IMR-90 (cell line): ENCODE measurements at regions not wholly inside any gene's neighbourhood (a gene's known extent, or its start where the extent isn't known, plus 50 kb on each side); places are given as distances from the start of the nearest gene placed in this dataset.

ENCODE experiments used
- ATAC-seq: fragments of 200-7000 bp; cut with Tn5 transposase; 2 replicates; pipeline ENCODE4 v1.9.1; 2020; ENCODE audit warnings: low read depth, mild to moderate bottlenecking, moderate library complexity
- BruUV-seq: library from RNA; stranded (reverse); fragments of 400-500 nt; replicated peaks from 2 replicates; lab custom pipeline; 2021; lab: Mats Ljungman, UMichigan
- CTCF ChIA-PET: fragments of 300-600 bp; formaldehyde crosslinking; extraction: SDS; loops from one replicate; lab custom pipeline; 2021; ENCODE audit warnings: antibody characterized with exemption; lab: Yijun Ruan, JAX
- POLR2A ChIA-PET: fragments of 300-600 bp; sonication (Branson Sonifier 250); formaldehyde crosslinking; loops from one replicate; lab custom pipeline; 2022; ENCODE audit warnings: antibody characterized with exemption; ENCODE audit not compliant: unreplicated experiment; lab: Charles Lee
- DNase-seq: peaks from one replicate; pipeline ENCODE4 v3.0.0; 2013
- H2AFZ ChIP-seq: replicated peaks from 2 replicates; pipeline ENCODE3; 2013; ENCODE audit warnings: low read length, mild to moderate bottlenecking; ENCODE audit not compliant: poor library complexity
- H2AK5ac ChIP-seq: 2 replicates; pipeline ENCODE4 v1.6.1; 2013; ENCODE audit warnings: low read depth, low read length, inconsistent platforms
- H2AK9ac ChIP-seq: replicated peaks from 2 replicates; pipeline ENCODE3; 2013; ENCODE audit warnings: mild to moderate bottlenecking, low read depth, low read length, moderate library complexity; ENCODE audit not compliant: poor library complexity
- H2BK120ac ChIP-seq: 2 replicates; pipeline ENCODE4 v1.6.1; 2013; ENCODE audit warnings: low read depth, low read length, inconsistent platforms
- H2BK15ac ChIP-seq: 3 replicates; pipeline ENCODE4 v1.6.1; 2013; ENCODE audit warnings: low read depth, low read length, inconsistent platforms
- H2BK20ac ChIP-seq: 2 replicates; pipeline ENCODE4 v1.6.1; 2013; ENCODE audit warnings: low read depth, mild to moderate bottlenecking, inconsistent platforms, low read length, moderate library complexity
- H2BK5ac ChIP-seq: 2 replicates; pipeline ENCODE4 v1.6.1; 2013; ENCODE audit warnings: mild to moderate bottlenecking, low read depth, low read length, inconsistent platforms; ENCODE audit not compliant: poor library complexity, severe bottlenecking
- H3K14ac ChIP-seq: replicated peaks from 2 replicates; pipeline ENCODE4 v1.6.1; 2013; ENCODE audit warnings: low read depth, low read length, inconsistent platforms
- H3K18ac ChIP-seq: 2 replicates; pipeline ENCODE4 v1.6.1; 2013; ENCODE audit warnings: low read depth, low read length, control low read depth
- H3K23ac ChIP-seq: 2 replicates; pipeline ENCODE4 v1.6.1; 2013; ENCODE audit warnings: low read depth, low read length, inconsistent platforms
- H3K27ac ChIP-seq: 2 replicates; pipeline ENCODE4 v1.5.1; 2013; ENCODE audit warnings: mild to moderate bottlenecking, control low read depth, low read length; ENCODE audit not compliant: insufficient read depth
- H3K27me3 ChIP-seq: 2 replicates; pipeline ENCODE4 v1.6.1; 2013; ENCODE audit warnings: low read length; ENCODE audit not compliant: control insufficient read depth, insufficient read depth
- H3K36me3 ChIP-seq: 2 replicates; pipeline ENCODE4 v1.6.1; 2013; ENCODE audit warnings: low read length, mixed read lengths; ENCODE audit not compliant: control insufficient read depth, insufficient read depth
- H3K4ac ChIP-seq: 2 replicates; pipeline ENCODE4 v1.6.1; 2013; ENCODE audit warnings: low read depth, low read length, inconsistent platforms
- H3K4me1 ChIP-seq: 2 replicates; pipeline ENCODE4 v1.6.1; 2013; ENCODE audit warnings: low read length, mixed read lengths; ENCODE audit not compliant: control insufficient read depth, insufficient read depth
- H3K4me2 ChIP-seq: 2 replicates; pipeline ENCODE4 v1.6.1; 2013; ENCODE audit warnings: low read depth, mild to moderate bottlenecking, control low read depth, low read length, moderate library complexity
- H3K4me3 ChIP-seq: 2 replicates; pipeline ENCODE4 v1.5.1; 2013; ENCODE audit warnings: low read depth, mild to moderate bottlenecking, control low read depth, low read length, moderate library complexity; ENCODE audit not compliant: insufficient read depth
- H3K56ac ChIP-seq: 2 replicates; pipeline ENCODE4 v1.6.1; 2013; ENCODE audit warnings: low read length, inconsistent platforms; ENCODE audit not compliant: insufficient read depth; ENCODE audit errors: extremely low read depth
- H3K79me1 ChIP-seq, 2 experiments: 2 replicates each; pipeline ENCODE4 v1.6.1; 2013; ENCODE audit warnings: low read length in 2 of 2, inconsistent platforms in 1 of 2, low read depth in 1 of 2
- H3K9ac ChIP-seq: 2 replicates; pipeline ENCODE4 v1.6.1; 2013; ENCODE audit warnings: low read depth, low read length, control low read depth
- H3K9me1 ChIP-seq: 2 replicates; pipeline ENCODE4 v1.6.1; 2013; ENCODE audit warnings: low read length, inconsistent platforms; ENCODE audit not compliant: insufficient read depth
- H3K9me3 ChIP-seq: 2 replicates; pipeline ENCODE4 v1.6.1; 2013; ENCODE audit warnings: low read length; ENCODE audit not compliant: control insufficient read depth, insufficient read depth
- H4K20me1 ChIP-seq: 2 replicates; pipeline ENCODE4 v1.6.1; 2013; ENCODE audit warnings: low read length, inconsistent platforms; ENCODE audit not compliant: insufficient read depth
- H4K5ac ChIP-seq: 2 replicates; pipeline ENCODE4 v1.6.1; 2013; ENCODE audit warnings: mild to moderate bottlenecking, low read depth, low read length, control low read depth
- H4K8ac ChIP-seq, 2 experiments: 2 replicates each; pipeline ENCODE4 v1.6.1; 2013; ENCODE audit warnings: low read depth in 2 of 2, low read length in 2 of 2, control low read depth in 1 of 2, inconsistent platforms in 1 of 2
- H4K91ac ChIP-seq: 2 replicates; pipeline ENCODE4 v1.6.1; 2013; ENCODE audit warnings: low read depth, low read length, inconsistent platforms; ENCODE audit not compliant: insufficient read depth
- CEBPB ChIP-seq: IDR thresholded peaks from 2 replicates; pipeline ENCODE4 v1.6.1; 2012; ENCODE audit warnings: low read depth, low read length, improper control_type of control experiment
- MXI1 ChIP-seq: IDR thresholded peaks from 2 replicates; pipeline ENCODE4 v1.6.1; 2012; ENCODE audit warnings: low read depth, mild to moderate bottlenecking, low read length, moderate library complexity, borderline replicate concordance
- NFE2L2 ChIP-seq: fragments of 150-350 bp; IDR thresholded peaks from 2 replicates; pipeline ENCODE4 v1.6.1; 2016; ENCODE audit warnings: low read depth, mild to moderate bottlenecking, low read length
- POLR2A ChIP-seq: IDR thresholded peaks from 2 replicates; pipeline ENCODE4 v1.6.1; 2012; ENCODE audit warnings: mild to moderate bottlenecking, low read depth, low read length
- RAD21 ChIP-seq: IDR thresholded peaks from 2 replicates; pipeline ENCODE4 v1.6.1; 2012; ENCODE audit warnings: low read length, improper control_type of control experiment
- RFX5 ChIP-seq: IDR thresholded peaks from 2 replicates; pipeline ENCODE4 v1.8.0; 2012; ENCODE audit warnings: low read depth, mild to moderate bottlenecking, low read length, moderate library complexity
- WGBS, 2 experiments: methylation state at CpG; one replicate each; pipeline versions ENCODE4 v1.1.5 to v1.1.7; 2013; ENCODE audit warnings: missing lambda C conversion rate in 2 of 2; ENCODE audit not compliant: insufficient read length in 1 of 2; ENCODE audit errors: extremely low coverage in 2 of 2; 5-methylcytosine and 5-hydroxymethylcytosine counted together
- dilution Hi-C: fragments of 300-500 bp; cut with HindIII; formaldehyde crosslinking; loops from one replicate; pipeline ENCODE4 v1.14.3; 2018; ENCODE audit warnings: low sequenced_read_pairs; ENCODE audit not compliant: unreplicated experiment
- in situ Hi-C: fragments of 300-500 bp; cut with MboI; formaldehyde crosslinking; loops from 3 replicates; pipeline ENCODE4 v1.14.3; 2019; ENCODE audit warnings: low sequenced_read_pairs, inconsistent platforms, mixed read lengths
- intact Hi-C: fragments of 100-400 bp; cut with micrococcal nuclease; formaldehyde crosslinking; loops from 2 replicates; pipeline ENCODE4 v1.10.0; 2022
- TF ChIP-seq, protein P1 (sequence below): fragments of 150-350 bp; IDR thresholded peaks from 2 replicates; pipeline ENCODE4 v1.6.1; 2017; ENCODE audit warnings: mild to moderate bottlenecking, antibody characterized with exemption, low read length, low read depth
- TF ChIP-seq, protein P2 (sequence below): fragments of 150-350 bp; IDR thresholded peaks from 2 replicates; pipeline ENCODE4 v1.6.1; 2016; ENCODE audit warnings: low read depth, mild to moderate bottlenecking, low read length, moderate library complexity, borderline replicate concordance
- TF ChIP-seq, protein P3 (sequence below): conservative IDR thresholded peaks from 2 replicates; pipeline ENCODE4 v1.5.1; 2012; ENCODE audit warnings: mild to moderate bottlenecking, low read depth, low read length, improper control_type of control experiment

DNA sequence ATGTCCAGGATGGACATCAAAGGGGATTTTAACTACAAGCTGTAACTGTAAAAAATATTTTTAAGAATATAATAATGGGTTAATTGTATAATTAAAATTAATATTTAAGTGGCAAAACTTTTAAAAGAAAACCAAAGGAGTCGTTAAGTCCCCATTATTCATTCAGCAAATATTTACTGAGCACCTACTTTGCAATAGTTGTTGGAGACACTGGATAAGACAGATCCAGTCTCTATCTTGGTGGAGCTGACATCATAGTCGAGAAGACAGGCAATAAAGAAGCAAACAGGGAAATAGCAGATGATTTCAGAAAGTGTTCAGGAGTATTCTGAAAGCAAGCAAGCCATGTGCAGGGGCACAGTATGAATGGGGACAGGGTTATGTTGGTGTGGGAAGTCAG lies 137.0 kb downstream of the CEBPB start:
- dilution Hi-C loops (no loop called here), intact Hi-C loops (no loop called here), in situ Hi-C loops (no loop called here)
- Histone ChIP-seq H3K4me2 (no peak overlapping the region), H4K8ac (0 out of 4 replicates have a peak overlapping the region, but pooled peaks of 1 of the 2 experiments have one; percentile 35), H3K79me1 (no peaks in the 10 kb centered on the region), H3K27me3 (no peaks in the 10 kb centered on the region), H4K5ac (peak overlapping the region; percentile 66; the same call in 1 of the 2 replicates), H2BK15ac (0 out of 3 replicates have a peak overlapping the region, but pooled peaks have one; percentile 26), H2BK120ac (peak overlapping the region; percentile 58; the same call in 1 of the 2 replicates), H4K20me1 (no peaks in the 10 kb centered on the region), H3K14ac (peak overlapping the region; percentile 75; the same call in 1 of the 2 replicates), H3K9me1 (peaks cover 10% of the 10 kb centered on the region; the same call in 1 of the 2 replicates), H2BK20ac (peak overlapping the region; percentile 42; the same call in 1 of the 2 replicates), H3K18ac (peak overlapping the region; percentile 78; the same call in 1 of the 2 replicates), H3K56ac (no peak overlapping the region), H3K27ac (no peak overlapping the region), H2AK5ac (peak overlapping the region; percentile 61), H3K9ac (no peak overlapping the region), H2AFZ (peak overlapping the region; percentile 33), H3K4me3 (no peak overlapping the region), H3K23ac (peak overlapping the region; percentile 49; the same call in 1 of the 2 replicates), H3K4me1 (peaks cover 7% of the 10 kb centered on the region; the same call in 1 of the 2 replicates), H2AK9ac (no peak overlapping the region), H3K36me3 (no peaks in the 10 kb centered on the region), H2BK5ac (no peak overlapping the region), H3K9me3 (no peaks in the 10 kb centered on the region), H4K91ac (peak overlapping the region; percentile 12), H3K4ac (peak overlapping the region; percentile 58; the same call in 1 of the 2 replicates)
- POLR2A ChIA-PET, result no interaction called here
- BruUV-seq, result no TSS peak
- no peak for TF ChIP-seq POLR2A
- TF ChIP-seq, protein P1, sequence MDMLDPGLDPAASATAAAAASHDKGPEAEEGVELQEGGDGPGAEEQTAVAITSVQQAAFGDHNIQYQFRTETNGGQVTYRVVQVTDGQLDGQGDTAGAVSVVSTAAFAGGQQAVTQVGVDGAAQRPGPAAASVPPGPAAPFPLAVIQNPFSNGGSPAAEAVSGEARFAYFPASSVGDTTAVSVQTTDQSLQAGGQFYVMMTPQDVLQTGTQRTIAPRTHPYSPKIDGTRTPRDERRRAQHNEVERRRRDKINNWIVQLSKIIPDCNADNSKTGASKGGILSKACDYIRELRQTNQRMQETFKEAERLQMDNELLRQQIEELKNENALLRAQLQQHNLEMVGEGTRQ, result no peak
- TF ChIP-seq NFE2L2, result no peak
- no peak for TF ChIP-seq MXI1
- no peak for TF ChIP-seq RAD21
- TF ChIP-seq CEBPB, result no peak
- TF ChIP-seq, protein P2, sequence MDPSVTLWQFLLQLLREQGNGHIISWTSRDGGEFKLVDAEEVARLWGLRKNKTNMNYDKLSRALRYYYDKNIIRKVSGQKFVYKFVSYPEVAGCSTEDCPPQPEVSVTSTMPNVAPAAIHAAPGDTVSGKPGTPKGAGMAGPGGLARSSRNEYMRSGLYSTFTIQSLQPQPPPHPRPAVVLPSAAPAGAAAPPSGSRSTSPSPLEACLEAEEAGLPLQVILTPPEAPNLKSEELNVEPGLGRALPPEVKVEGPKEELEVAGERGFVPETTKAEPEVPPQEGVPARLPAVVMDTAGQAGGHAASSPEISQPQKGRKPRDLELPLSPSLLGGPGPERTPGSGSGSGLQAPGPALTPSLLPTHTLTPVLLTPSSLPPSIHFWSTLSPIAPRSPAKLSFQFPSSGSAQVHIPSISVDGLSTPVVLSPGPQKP, result no peak
- TF ChIP-seq, protein P3, sequence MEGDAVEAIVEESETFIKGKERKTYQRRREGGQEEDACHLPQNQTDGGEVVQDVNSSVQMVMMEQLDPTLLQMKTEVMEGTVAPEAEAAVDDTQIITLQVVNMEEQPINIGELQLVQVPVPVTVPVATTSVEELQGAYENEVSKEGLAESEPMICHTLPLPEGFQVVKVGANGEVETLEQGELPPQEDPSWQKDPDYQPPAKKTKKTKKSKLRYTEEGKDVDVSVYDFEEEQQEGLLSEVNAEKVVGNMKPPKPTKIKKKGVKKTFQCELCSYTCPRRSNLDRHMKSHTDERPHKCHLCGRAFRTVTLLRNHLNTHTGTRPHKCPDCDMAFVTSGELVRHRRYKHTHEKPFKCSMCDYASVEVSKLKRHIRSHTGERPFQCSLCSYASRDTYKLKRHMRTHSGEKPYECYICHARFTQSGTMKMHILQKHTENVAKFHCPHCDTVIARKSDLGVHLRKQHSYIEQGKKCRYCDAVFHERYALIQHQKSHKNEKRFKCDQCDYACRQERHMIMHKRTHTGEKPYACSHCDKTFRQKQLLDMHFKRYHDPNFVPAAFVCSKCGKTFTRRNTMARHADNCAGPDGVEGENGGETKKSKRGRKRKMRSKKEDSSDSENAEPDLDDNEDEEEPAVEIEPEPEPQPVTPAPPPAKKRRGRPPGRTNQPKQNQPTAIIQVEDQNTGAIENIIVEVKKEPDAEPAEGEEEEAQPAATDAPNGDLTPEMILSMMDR, result no peak
- no peak for TF ChIP-seq RFX5
- CTCF ChIA-PET, result no interaction called here
- ATAC-seq (no peak; the same call in 1 of the 2 replicates), DNase-seq (no peak)
- WGBS, 2 experiments, result 29% methylated on average over 1 of the region's 2 CpGs; no CpG with 5 or more reads in 1 of the 2 experiments
